Panc1 (cell line): ENCODE measurements at regions not wholly inside any gene's neighbourhood (a gene's known extent, or its start where the extent isn't known, plus 50 kb on each side); places are given as distances from the start of the nearest gene placed in this dataset.

Experiments used
- CTCF ChIP-seq: fragments of 450-650 bp; IDR thresholded peaks from 2 replicates; pipeline ENCODE4 v1.5.1; 2017; ENCODE audit warnings: mild to moderate bottlenecking
- POLR2AphosphoS5 ChIP-seq: IDR thresholded peaks from 2 replicates; pipeline ENCODE4 v1.6.1; 2012; ENCODE audit warnings: mild to moderate bottlenecking, low read depth, low read length, moderate library complexity
- REST ChIP-seq, 2 experiments: IDR thresholded peaks; 2 replicates each; pipeline ENCODE4 v1.6.1; 2011 to 2012; ENCODE audit warnings: low read depth in 2 of 2, control low read depth in 1 of 2, low read length in 1 of 2, mild to moderate bottlenecking in 1 of 2, moderate library complexity in 1 of 2; ENCODE audit not compliant: insufficient read depth in 1 of 2
- SIN3A ChIP-seq: IDR thresholded peaks from 2 replicates; pipeline ENCODE4 v1.6.1; 2012; ENCODE audit warnings: low read depth, mild to moderate bottlenecking, low read length, moderate library complexity, borderline replicate concordance; ENCODE audit not compliant: insufficient read depth
- TCF7L2 ChIP-seq: IDR thresholded peaks from 2 replicates; pipeline ENCODE4 v1.6.1; 2011; ENCODE audit warnings: mild to moderate bottlenecking, low read depth, low read length, inconsistent platforms

- no peak for TF ChIP-seq CTCF
- TF ChIP-seq TCF7L2: no peak
- TF ChIP-seq POLR2AphosphoS5: no peak
- no peak for TF ChIP-seq REST (IDR thresholded peaks at IDR 0.05; ENCODE audit: insufficient read depth in 1 of 2, low read depth in 2 of 2, low read length in 1 of 2)
- TF ChIP-seq SIN3A: no peak
Measured at GRCh38 chr20:40521962-40522361, 167.1 kb downstream of the MAFB start.
